ENCODE measurements at regions not wholly inside any gene's neighbourhood (a gene's known extent, or its start where the extent isn't known, plus 50 kb on each side); places are given as distances from the start of the nearest gene placed in this dataset.
"Not testable (repeated sequence)": the region's sequence is repeated elsewhere in the genome, so short reads cannot be mapped to it uniquely, and the experiment has no call there.

DNA sequence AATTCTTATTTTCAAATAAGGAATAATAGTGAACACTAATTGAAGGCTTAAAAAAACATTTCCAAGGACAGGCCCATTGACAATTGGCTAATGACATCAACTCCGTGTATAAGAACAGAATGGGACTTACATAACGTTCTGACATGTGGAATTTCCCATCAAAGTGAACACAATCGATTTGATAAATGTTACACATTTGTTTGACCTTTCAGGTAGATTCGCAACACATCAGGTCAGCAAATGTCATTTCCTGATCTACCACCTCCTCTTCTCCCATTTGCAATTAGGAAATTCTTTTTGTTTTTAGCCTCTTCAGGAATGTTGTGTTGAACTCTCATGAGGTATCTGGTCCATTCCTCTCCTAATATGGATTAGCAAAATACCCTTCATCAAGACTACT is 292.9 kb upstream of the SLC14A2 start:
- DNase-seq = no peak

- DNase-seq = no peak
These were observed 291.2 kb upstream of the SLC14A2 start for GRCh38 chr18:45324101-45324494.

DNA sequence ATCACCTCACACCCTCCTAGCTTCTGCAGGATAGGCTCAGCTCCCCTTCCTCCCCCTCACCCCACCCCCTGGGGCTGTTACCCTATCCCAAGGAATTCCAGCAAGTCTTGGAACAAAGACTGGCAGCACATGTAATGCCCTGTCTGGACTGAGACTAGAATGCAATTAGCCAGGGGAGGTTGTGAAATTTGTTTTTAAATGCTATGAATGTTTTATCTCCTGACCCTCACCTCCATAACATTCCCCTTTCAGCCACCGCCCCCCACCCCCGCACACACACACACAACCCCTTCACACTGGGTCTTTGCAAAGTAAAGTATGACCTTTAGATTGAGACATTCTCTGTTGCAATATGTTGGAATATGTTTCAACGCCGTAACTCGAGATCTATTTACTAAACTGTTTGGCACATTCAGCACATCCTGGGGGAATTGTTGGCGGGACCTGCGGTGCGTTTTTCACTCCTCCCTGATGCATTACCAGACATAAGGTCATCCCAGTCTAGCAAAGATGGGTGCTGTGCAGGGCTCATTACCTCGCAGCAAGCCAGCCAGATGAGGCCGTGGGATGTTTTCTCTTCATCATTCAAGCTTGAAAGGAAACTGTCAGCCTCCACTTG is 290.7 kb upstream of the SLC14A2 start:
- DNase-seq = no peak

- DNase-seq = no peak
These were observed 289.5 kb upstream of the SLC14A2 start for GRCh38 chr18:45325778-45326177.

DNA sequence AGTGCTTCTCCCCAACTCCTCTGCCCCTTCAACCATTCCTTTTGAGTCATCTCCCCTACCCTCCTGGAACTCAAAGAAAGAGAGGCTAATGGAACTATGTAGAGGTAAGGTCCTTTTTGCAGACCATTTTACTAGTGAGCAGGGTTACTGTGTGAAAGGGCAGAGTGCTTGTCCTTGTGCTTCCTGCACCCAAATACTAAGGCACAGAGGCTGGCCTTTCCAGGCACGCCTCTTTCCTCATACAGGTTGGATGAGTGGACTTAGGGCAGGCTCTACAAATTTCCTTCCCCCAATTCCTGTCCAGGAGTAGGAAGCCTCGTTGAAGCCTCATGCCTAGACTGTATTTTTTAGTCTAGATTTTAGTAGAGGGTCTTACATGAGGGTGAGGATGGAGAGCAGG is 288.8 kb upstream of the SLC14A2 start:
- no peak for DNase-seq

- DNase-seq = no peak
These were observed 287.0 kb upstream of the SLC14A2 start for GRCh38 chr18:45328296-45328695.

- DNase-seq = no peak
These were observed 286.5 kb upstream of the SLC14A2 start for GRCh38 chr18:45328811-45329210.

- DNase-seq = no peak
These were observed 286.0 kb upstream of the SLC14A2 start for GRCh38 chr18:45329316-45329715.

GRCh38 chr18:45330170-45330594 is 285.1 kb upstream of the SLC14A2 start:
- no peak for DNase-seq

GRCh38 chr18:45332871-45333270 is 282.4 kb upstream of the SLC14A2 start:
- no peak for DNase-seq

DNA sequence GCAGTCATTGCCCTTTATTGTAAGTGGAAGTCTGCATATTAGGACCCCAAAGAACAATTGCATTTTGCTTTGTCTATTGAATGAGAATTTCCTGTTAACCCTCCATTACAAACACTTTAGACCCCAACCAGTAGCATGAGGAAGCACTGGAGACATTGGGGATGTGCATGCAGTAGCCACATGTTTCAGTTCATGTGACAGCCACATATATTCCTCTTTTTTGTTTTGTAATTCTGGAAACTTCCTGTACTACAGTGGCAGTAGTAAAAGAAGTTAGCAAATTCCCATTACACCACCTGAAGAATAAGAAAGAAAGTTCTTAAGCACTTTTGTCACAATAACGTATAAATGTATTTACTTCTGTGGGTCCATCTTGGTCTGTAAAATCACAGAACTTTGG is 281.1 kb upstream of the SLC14A2 start:
- DNase-seq = no peak

- no peak for DNase-seq
These were observed 279.8 kb upstream of the SLC14A2 start for GRCh38 chr18:45335282-45336043.

GRCh38 chr18:45336448-45336847 is 278.8 kb upstream of the SLC14A2 start:
- no peak for DNase-seq

DNA sequence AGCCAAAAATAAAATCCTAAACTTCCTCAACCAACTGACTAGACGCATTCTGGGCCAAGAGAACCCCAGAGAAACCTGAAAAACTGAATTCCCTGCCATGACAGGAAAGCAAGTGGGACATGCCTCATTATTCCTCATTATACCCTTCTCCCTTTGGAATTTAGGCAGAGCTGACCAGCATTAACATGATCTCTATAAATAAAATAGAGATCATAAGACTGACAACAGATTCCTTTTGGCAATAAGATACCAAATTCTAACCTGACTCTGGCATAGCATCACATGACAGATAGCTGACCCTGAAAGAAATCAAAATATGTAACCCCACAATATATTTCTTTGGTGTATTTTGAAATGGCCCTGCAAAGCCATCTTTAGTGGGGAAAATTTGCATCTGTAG is 277.8 kb upstream of the SLC14A2 start:
- DNase-seq = no peak

- no peak for DNase-seq
These were observed 275.3 kb upstream of the SLC14A2 start for GRCh38 chr18:45339810-45340550.

DNA sequence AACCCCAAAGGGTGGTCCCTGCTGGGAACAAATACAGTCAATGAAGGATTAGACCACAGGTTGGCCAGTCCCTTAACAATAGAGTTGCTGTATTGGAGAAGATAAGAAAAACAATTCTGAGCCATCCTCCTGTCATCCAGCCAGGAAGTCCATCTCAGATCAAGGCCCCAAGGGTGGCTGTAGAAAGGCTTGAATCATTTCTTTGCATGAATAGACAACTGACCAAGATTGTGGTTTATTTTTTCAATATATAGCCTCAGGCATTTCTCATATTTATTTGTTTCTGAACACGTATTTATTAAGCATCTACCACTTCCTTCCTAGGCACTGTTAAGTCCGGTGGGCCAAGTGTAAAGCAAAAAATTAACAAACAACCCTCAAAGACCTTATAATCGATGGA is 274.4 kb upstream of the SLC14A2 start:
- DNase-seq = no peak

DNA sequence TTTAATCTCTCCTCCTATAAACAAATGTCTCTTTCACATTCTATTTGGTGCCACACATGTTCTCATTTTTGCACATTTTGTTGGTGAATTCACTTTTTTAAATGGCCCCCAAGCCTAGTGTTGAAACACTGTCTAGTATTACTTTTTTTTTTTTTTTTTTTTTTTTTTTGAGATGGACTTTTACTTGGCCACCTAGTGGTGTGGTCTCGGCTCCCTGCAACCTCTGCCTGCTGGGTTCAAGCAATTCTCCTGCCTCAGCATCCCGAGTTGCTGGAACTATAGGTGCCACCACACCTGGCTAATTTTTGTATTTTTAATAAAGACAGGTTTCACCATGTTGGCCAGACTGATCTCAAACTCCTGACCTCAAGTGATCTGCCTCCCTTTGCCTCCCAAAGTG is 273.8 kb upstream of the SLC14A2 start:
- no peak for DNase-seq

DNA sequence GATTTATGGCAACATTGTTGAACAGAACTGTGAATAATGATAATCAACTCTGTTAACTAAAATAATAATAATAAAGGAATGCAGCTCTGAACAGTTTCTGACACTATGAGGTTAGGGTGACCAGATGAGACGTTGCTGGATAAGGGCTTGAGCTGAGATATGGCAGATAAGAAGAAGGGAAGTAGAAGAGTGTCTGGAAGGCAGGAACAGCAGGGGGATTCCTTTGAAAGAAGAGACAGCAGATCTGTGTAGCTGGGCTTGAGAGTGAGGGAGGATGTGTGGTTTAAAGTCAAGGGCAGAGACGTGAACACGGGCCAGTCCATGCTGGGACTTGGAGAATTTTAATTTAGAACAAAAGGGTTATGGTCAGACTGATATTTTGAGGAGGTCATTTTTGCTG is 273.1 kb upstream of the SLC14A2 start:
- no peak for DNase-seq

GRCh38 chr18:45342653-45343052 is 272.6 kb upstream of the SLC14A2 start:
- no peak for DNase-seq

- DNase-seq = no peak
These were observed 271.9 kb upstream of the SLC14A2 start for GRCh38 chr18:45343365-45343764.

- DNase-seq = not testable (repeated sequence)
These were observed 270.6 kb upstream of the SLC14A2 start for GRCh38 chr18:45344680-45345079.

- no peak for DNase-seq
These were observed 266.3 kb upstream of the SLC14A2 start for GRCh38 chr18:45349019-45349418.

DNA sequence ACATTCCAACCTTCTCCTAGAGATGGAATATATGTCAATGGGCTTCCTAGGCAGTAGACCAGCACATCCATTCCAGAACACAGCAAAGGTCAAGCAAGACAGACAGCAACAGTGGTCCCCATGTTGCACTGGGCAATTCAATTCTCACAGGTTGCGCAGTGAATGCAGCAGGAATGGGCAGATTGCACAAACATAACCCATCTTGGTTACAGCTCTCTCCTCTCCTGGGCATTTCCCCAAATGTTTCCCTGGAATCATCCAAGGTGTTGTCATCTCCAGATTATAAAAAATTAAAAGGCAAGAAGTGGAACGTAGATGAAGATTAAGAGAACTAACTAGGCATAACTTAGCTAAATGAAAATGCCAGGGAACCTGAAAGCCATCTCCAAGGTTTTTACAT is 265.8 kb upstream of the SLC14A2 start:
- no peak for DNase-seq
